Transverse colon (tissue), 4 donors: ENCODE measurements at regions not wholly inside any gene's neighbourhood (a gene's known extent, or its start where the extent isn't known, plus 50 kb on each side); places are given as distances from the start of the nearest gene placed in this dataset.

Experiments used
- DNase-seq: peaks from one replicate; pipeline ENCODE4 v3.0.0-alpha.2; 2019
- H3K27ac ChIP-seq, 4 donors: fragments of 200-600 bp; sonication (generic); 2 replicates each; pipeline ENCODE4 v1.5.1; 2016 to 2018; ENCODE audit warnings: inconsistent platforms in 4 of 4
- H3K27me3 ChIP-seq: fragments of 200-600 bp; sonication (generic); 2 replicates; pipeline ENCODE4 v1.5.1; 2017; ENCODE audit warnings: inconsistent platforms
- H3K36me3 ChIP-seq, 4 donors: fragments of 200-600 bp; sonication (generic); 2 replicates each; pipeline ENCODE4 v1.5.1; 2017 to 2019; ENCODE audit warnings: inconsistent platforms in 4 of 4
- H3K4me1 ChIP-seq, 4 donors: fragments of 200-600 bp; sonication (generic); 2 replicates each; pipeline ENCODE4 v1.5.1; 2017 to 2020; ENCODE audit warnings: inconsistent platforms in 4 of 4
- H3K4me3 ChIP-seq, 4 donors: fragments of 200-600 bp; sonication (generic); 1 replicate in 1 of 4; 2 replicates in 3 of 4; pipeline versions ENCODE4 v1.5.1 to v1.6.1; 2017 to 2019; ENCODE audit warnings: inconsistent platforms in 4 of 4
- H3K9me3 ChIP-seq, 2 donors: fragments of 200-600 bp; sonication (generic); 2 replicates each; pipeline ENCODE4 v1.5.1; 2017 to 2019; ENCODE audit warnings: inconsistent platforms in 2 of 2
- CTCF ChIP-seq, 5 experiments: fragments of 200-600 bp in 3 of 5; fragments of 450-650 bp in 2 of 5; sonication (generic) in 3 of 5; IDR thresholded peaks; 1 replicate in 2 of 5; 2 replicates in 3 of 5; pipeline ENCODE4 v1.5.1; 2016 to 2017; ENCODE audit warnings: antibody characterized with exemption in 5 of 5, inconsistent platforms in 3 of 5, mild to moderate bottlenecking in 2 of 5, moderate library complexity in 1 of 5
- EP300 ChIP-seq: sonication (generic); formaldehyde crosslinking; IDR thresholded peaks from one replicate; pipeline ENCODE4 v1.6.1; 2017; ENCODE audit warnings: antibody characterized with exemption, low read depth
- POLR2A ChIP-seq: fragments of 450-650 bp; IDR thresholded peaks from one replicate; pipeline ENCODE4 v1.6.1; 2016; ENCODE audit warnings: antibody characterized with exemption, mild to moderate bottlenecking, moderate library complexity
- POLR2AphosphoS5 ChIP-seq, 3 donors: sonication (generic); formaldehyde crosslinking; IDR thresholded peaks; one replicate each; pipeline ENCODE4 v1.6.1; 2016; ENCODE audit warnings: antibody characterized with exemption in 3 of 3
- WGBS, 2 donors: methylation state at CpG; one replicate each; pipeline ENCODE4 v1.1.5; 2018; ENCODE audit warnings: low coverage in 1 of 2; 5-methylcytosine and 5-hydroxymethylcytosine counted together
- in situ Hi-C, 4 donors: fragments of 200-750 bp; cut with MboI; loops; one replicate each; pipeline versions ENCODE4 v1.15.0 to v1.15.1; 2017; ENCODE audit warnings: low sequenced_read_pairs in 3 of 4, low pct_ligation_motif_present in 1 of 4, low pct_unique_long_range_greater_than_20kb in 1 of 4
- intact Hi-C: fragments of 100-400 bp; cut with DNase I; formaldehyde crosslinking; loops from one replicate; pipeline ENCODE4 v1.15.1; 2023; ENCODE audit warnings: low total_unique reads

- 51 to 56% methylated on average over 2 of the region's 2 CpGs for WGBS, 2 donors
- H3K27ac ChIP-seq, result no peak overlapping the region
- H3K4me1 ChIP-seq, result no peaks in the 10 kb centered on the region
- H3K27me3 ChIP-seq, result no peaks in the 10 kb centered on the region
- no peak overlapping the region for H3K4me3 ChIP-seq
- no peak for TF ChIP-seq EP300
- no peak for TF ChIP-seq POLR2A
- no peak for TF ChIP-seq CTCF (IDR thresholded peaks at IDR 0.05)
- no peak for TF ChIP-seq POLR2AphosphoS5 (IDR thresholded peaks at IDR 0.05)
- intact Hi-C loops, result no loop called here
- no peaks in the 10 kb centered on the region for H3K36me3 ChIP-seq
- DNase-seq, result no peak
- in situ Hi-C loops, result no loop called here
- no peaks in the 10 kb centered on the region for H3K9me3 ChIP-seq
Measured at GRCh38 chr3:103510760-103511159, 1075.9 kb downstream of the ZPLD1 start.

- H3K27ac ChIP-seq, result no peak overlapping the region
- in situ Hi-C loops, result no loop called here
- H3K4me1 ChIP-seq, result no peaks in the 10 kb centered on the region
- H3K4me3 ChIP-seq, result no peak overlapping the region
- no peaks in the 10 kb centered on the region for H3K27me3 ChIP-seq
- no peak for TF ChIP-seq POLR2AphosphoS5 (IDR thresholded peaks at IDR 0.05)
- TF ChIP-seq POLR2A, result no peak
- TF ChIP-seq CTCF (IDR thresholded peaks at IDR 0.05), result no peak
- no peak for TF ChIP-seq EP300
- intact Hi-C loops, result no loop called here
- no peaks in the 10 kb centered on the region for H3K36me3 ChIP-seq
- no peak for DNase-seq
- no peaks in the 10 kb centered on the region for H3K9me3 ChIP-seq
- WGBS, 2 donors, result 70 to 92% methylated on average over 1 of the region's 1 CpG
Measured at GRCh38 chr3:103511891-103512290, 1077.1 kb downstream of the ZPLD1 start.

- TF ChIP-seq POLR2A (no peak), EP300 (no peak), CTCF (IDR thresholded peaks at IDR 0.05) (no peak), POLR2AphosphoS5 (IDR thresholded peaks at IDR 0.05) (no peak)
- DNase-seq, result no peak
- in situ Hi-C loops (no loop called here), intact Hi-C loops (no loop called here)
- H3K4me1 ChIP-seq, result no peaks in the 10 kb centered on the region
- no peaks in the 10 kb centered on the region for H3K36me3 ChIP-seq
- WGBS, 2 donors, result 25 to 76% methylated on average over 1 of the region's 1 CpG
- peaks cover 0 to 2% of the 10 kb centered on the region in 2 donors for H3K9me3 ChIP-seq
- H3K27me3 ChIP-seq, result no peaks in the 10 kb centered on the region
- no peak overlapping the region for H3K4me3 ChIP-seq
- no peak overlapping the region for H3K27ac ChIP-seq
Measured at GRCh38 chr3:103512595-103512994, 1077.8 kb downstream of the ZPLD1 start.

GRCh38 chr3:103513003-103513402 is 1078.2 kb downstream of the ZPLD1 start:
- H3K9me3 ChIP-seq, result peaks cover 0 to 2% of the 10 kb centered on the region in 2 donors
- H3K36me3 ChIP-seq, result no peaks in the 10 kb centered on the region
- intact Hi-C loops, result no loop called here
- 86 to 89% methylated on average over 1 of the region's 1 CpG for WGBS, 2 donors
- H3K27me3 ChIP-seq, result no peaks in the 10 kb centered on the region
- TF ChIP-seq CTCF (IDR thresholded peaks at IDR 0.05) (no peak), EP300 (no peak), POLR2A (no peak), POLR2AphosphoS5 (IDR thresholded peaks at IDR 0.05) (no peak)
- no peaks in the 10 kb centered on the region for H3K4me1 ChIP-seq
- in situ Hi-C loops, result no loop called here
- no peak for DNase-seq
- H3K4me3 ChIP-seq, result no peak overlapping the region
- no peak overlapping the region for H3K27ac ChIP-seq
